ENCODE measurements at regions not wholly inside any gene's neighbourhood (a gene's known extent, or its start where the extent isn't known, plus 50 kb on each side); places are given as distances from the start of the nearest gene placed in this dataset.

GRCh38 chr2:236912326-236913120 lies 173.2 kb upstream of the COPS8 start:
- no peak overlapping the region for H2AK5ac ChIP-seq (ENCODE audit: low read depth, low read length)
- H3K79me1 ChIP-seq (ENCODE audit: low read depth, low read length): no peaks in the 10 kb centered on the region
- no peaks in the 10 kb centered on the region; a peak in 1 of 4 replicates for H3K79me2 ChIP-seq (ENCODE audit: control insufficient read depth in 1 of 2, insufficient read depth in 2 of 2, low read length in 2 of 2)
- POLR2A ChIA-PET (ENCODE audit: partially characterized antibody): no interaction called here
- no peak overlapping the region for H3K14ac ChIP-seq (ENCODE audit: insufficient read length)
- no peak overlapping the region for H4K91ac ChIP-seq (replicated peaks; ENCODE audit: insufficient read length, low read length)
- H3K4me1 ChIP-seq (replicated peaks in 1 of 4; ENCODE audit: control insufficient read depth in 3 of 4, insufficient read depth in 4 of 4, low read length in 3 of 4): peaks cover 0 to 2% (median 0%) of the 10 kb centered on the region in 4 experiments; a peak in 2 of 7 replicates
- H3K4me3 ChIP-seq (ENCODE audit: extremely low read depth in 1 of 4, insufficient read depth in 2 of 4, low read depth in 3 of 4, low read length in 4 of 4): no peak overlapping the region
- peaks cover 2% of the 10 kb centered on the region; the same call in 1 of the 2 replicates for H3K23me2 ChIP-seq (ENCODE audit: low read depth, low read length)
- no peak overlapping the region for H3K18ac ChIP-seq (ENCODE audit: extremely low read depth, low read length)
- H3K4ac ChIP-seq (replicated peaks; ENCODE audit: insufficient read length, low read depth, low read length): no peak overlapping the region
- H4K8ac ChIP-seq (ENCODE audit: extremely low read depth, insufficient read depth, low read length): no peak overlapping the region
- CTCF ChIA-PET (ENCODE audit: partially characterized antibody): no interaction called here
- H3K56ac ChIP-seq (replicated peaks; ENCODE audit: insufficient read length, low read depth, low read length): no peak overlapping the region
- WGBS, 2 experiments (ENCODE audit: extremely low coverage in 1 of 2, insufficient coverage in 1 of 2, insufficient read length in 1 of 2, insufficient replicate concordance in 2 of 2, low coverage in 1 of 2, low lambda C conversion rate in 2 of 2, missing lambda C conversion rate in 1 of 2): 87 to 100% methylated on average over 1 to 18 of the region's 18 CpGs
- H3K9ac ChIP-seq (replicated peaks in 1 of 4; ENCODE audit: extremely low read depth in 1 of 4, low read depth in 3 of 4, low read length in 3 of 4): no peak overlapping the region
- no peak for DNase-seq (ENCODE audit: low read depth in 1 of 2, low spot score in 2 of 2)
- no peak overlapping the region for H3K23ac ChIP-seq (ENCODE audit: insufficient read length)
- no peak overlapping the region for H2BK12ac ChIP-seq (ENCODE audit: low read depth, low read length)
- no peak overlapping the region for H3K27ac ChIP-seq (ENCODE audit: low read depth, low read length)
- H2BK5ac ChIP-seq (ENCODE audit: low read depth, low read length): no peak overlapping the region
- H2BK15ac ChIP-seq (ENCODE audit: low read length): no peak overlapping the region
- H4K5ac ChIP-seq (ENCODE audit: insufficient read length, low read depth, low read length): no peak overlapping the region
- H3K4me2 ChIP-seq (ENCODE audit: insufficient read depth in 1 of 2, low read depth in 2 of 2, low read length in 2 of 2): no peak overlapping the region
- no peaks in the 10 kb centered on the region for H4K20me1 ChIP-seq (replicated peaks in 1 of 2; ENCODE audit: control insufficient read depth in 1 of 2, insufficient read depth in 2 of 2, low read length in 2 of 2)
- no peak overlapping the region for H2AFZ ChIP-seq (ENCODE audit: low read length)
- H2BK120ac ChIP-seq (replicated peaks; ENCODE audit: low read depth, low read length): no peak overlapping the region
- no peaks in the 10 kb centered on the region for H3K9me3 ChIP-seq (ENCODE audit: insufficient read depth in 2 of 2, low read depth in 1 of 2, low read length in 1 of 2)
- H3K27me3 ChIP-seq (replicated peaks in 1 of 4; ENCODE audit: control insufficient read depth in 3 of 4, extremely low read depth in 1 of 4, insufficient read depth in 3 of 4, low read length in 3 of 4): no peaks in the 10 kb centered on the region
- no peak for FAIRE-seq
- H3K36me3 ChIP-seq (ENCODE audit: control insufficient read depth in 2 of 4, insufficient read depth in 4 of 4, low read length in 3 of 4): no peaks in the 10 kb centered on the region; a peak in 1 of 8 replicates
- no peak overlapping the region for H2BK20ac ChIP-seq (ENCODE audit: low read length)
- no peak for TF ChIP-seq CHD1 (IDR thresholded peaks at IDR 0.05; ENCODE audit: low read depth, low read length)
- TF ChIP-seq EZH2 (IDR thresholded peaks at IDR 0.05; ENCODE audit: low read depth, low read length, severe bottlenecking): no peak
- no peak for TF ChIP-seq SRF (IDR thresholded peaks at IDR 0.05; ENCODE audit: low read depth, low read length)
- TF ChIP-seq SUZ12 (IDR thresholded peaks at IDR 0.05; ENCODE audit: low read length): no peak
- no peak for TF ChIP-seq EP300 (IDR thresholded peaks at IDR 0.05; ENCODE audit: borderline replicate concordance in 1 of 2, low read depth in 2 of 2, low read length in 2 of 2)
- no peak for TF ChIP-seq SP1 (IDR thresholded peaks at IDR 0.05; ENCODE audit: low read depth, low read length)
- TF ChIP-seq NANOG (IDR thresholded peaks at IDR 0.05; ENCODE audit: insufficient read depth, low read depth, low read length, poor library complexity, severe bottlenecking): no peak
- TF ChIP-seq TAF1 (IDR thresholded peaks at IDR 0.05; ENCODE audit: low read depth, low read length): no peak
- no peak for TF ChIP-seq RBBP5 (IDR thresholded peaks at IDR 0.05; ENCODE audit: borderline replicate concordance, low read depth, low read length)
- TF ChIP-seq KDM4A (IDR thresholded peaks at IDR 0.05; ENCODE audit: low read depth, low read length, severe bottlenecking): no peak
- TF ChIP-seq SP2 (IDR thresholded peaks at IDR 0.05; ENCODE audit: low read length): no peak
- TF ChIP-seq TBP (IDR thresholded peaks at IDR 0.05; ENCODE audit: low read depth, low read length): no peak
- TF ChIP-seq TCF12 (IDR thresholded peaks at IDR 0.05; ENCODE audit: low read depth, low read length): no peak
- TF ChIP-seq YY1 (IDR thresholded peaks at IDR 0.05; ENCODE audit: low read depth, low read length): no peak

All from H1 (cell line).